Sigmoid colon (tissue), 6 donors: ENCODE measurements at regions not wholly inside any gene's neighbourhood (a gene's known extent, or its start where the extent isn't known, plus 50 kb on each side); places are given as distances from the start of the nearest gene placed in this dataset.
"Not testable (repeated sequence)": the region's sequence is repeated elsewhere in the genome, so short reads cannot be mapped to it uniquely, and the experiment has no call there.

ENCODE experiments used
- DNase-seq: peaks from one replicate; pipeline ENCODE4 v3.0.0-alpha.2; 2019
- H3K27ac ChIP-seq, 4 donors: fragments of 200-600 bp; sonication (generic); one replicate each; pipeline ENCODE4 v1.5.1; 2016 to 2019; ENCODE audit warnings: mild to moderate bottlenecking in 1 of 4
- H3K27me3 ChIP-seq, 3 donors: fragments of 200-600 bp; sonication (generic); one replicate each; pipeline ENCODE4 v1.5.1; 2019; ENCODE audit warnings: mild to moderate bottlenecking in 1 of 3
- H3K36me3 ChIP-seq, 4 donors: fragments of 200-600 bp; sonication (generic); one replicate each; pipeline ENCODE4 v1.5.1; 2016 to 2019
- H3K4me1 ChIP-seq, 4 donors: fragments of 200-600 bp; sonication (generic); one replicate each; pipeline ENCODE4 v1.5.1; 2017 to 2019
- H3K4me3 ChIP-seq, 4 donors: fragments of 200-600 bp; sonication (generic); one replicate each; pipeline ENCODE4 v1.5.1; 2017 to 2019; ENCODE audit warnings: mild to moderate bottlenecking in 2 of 4, moderate library complexity in 1 of 4
- H3K9me3 ChIP-seq, 4 donors: fragments of 200-600 bp in 3 of 4; sonication (generic) in 3 of 4; one replicate each; pipeline versions ENCODE4 v1.5.1 to v1.6.1; 2013 to 2019
- EP300 ChIP-seq, 4 donors: sonication (generic); formaldehyde crosslinking; IDR thresholded peaks; one replicate each; pipeline ENCODE4 v1.6.1; 2017; ENCODE audit warnings: antibody characterized with exemption in 4 of 4
- POLR2A ChIP-seq, 2 donors: fragments of 450-650 bp; IDR thresholded peaks; one replicate each; pipeline ENCODE4 v1.6.1; 2016; ENCODE audit warnings: antibody characterized with exemption in 2 of 2, mild to moderate bottlenecking in 2 of 2, moderate library complexity in 2 of 2
- POLR2AphosphoS5 ChIP-seq, 4 donors: sonication (generic); formaldehyde crosslinking; IDR thresholded peaks; one replicate each; pipeline ENCODE4 v1.6.1; 2017; ENCODE audit warnings: antibody characterized with exemption in 4 of 4
- WGBS, 2 donors: extraction: QIAGEN DNeasy Blood & Tissue Kit; methylation state at CpG; one replicate each; pipeline ENCODE4 v1.1.7; 2013; 5-methylcytosine and 5-hydroxymethylcytosine counted together
- intact Hi-C: fragments of 100-400 bp; cut with DNase I; formaldehyde crosslinking; loops from one replicate; pipeline ENCODE4 v1.15.1; 2023
- TF ChIP-seq, protein P1 (sequence below), 4 experiments: fragments of 450-650 bp in 3 of 4; fragments of 200-600 bp in 1 of 4; IDR thresholded peaks; one replicate each; pipeline ENCODE4 v1.5.1; 2016 to 2019; ENCODE audit warnings: antibody characterized with exemption in 4 of 4, mild to moderate bottlenecking in 3 of 4, moderate library complexity in 2 of 4
- donor health status: healthy with polysubstance abuse.
- donor health status: healthy.

DNA sequence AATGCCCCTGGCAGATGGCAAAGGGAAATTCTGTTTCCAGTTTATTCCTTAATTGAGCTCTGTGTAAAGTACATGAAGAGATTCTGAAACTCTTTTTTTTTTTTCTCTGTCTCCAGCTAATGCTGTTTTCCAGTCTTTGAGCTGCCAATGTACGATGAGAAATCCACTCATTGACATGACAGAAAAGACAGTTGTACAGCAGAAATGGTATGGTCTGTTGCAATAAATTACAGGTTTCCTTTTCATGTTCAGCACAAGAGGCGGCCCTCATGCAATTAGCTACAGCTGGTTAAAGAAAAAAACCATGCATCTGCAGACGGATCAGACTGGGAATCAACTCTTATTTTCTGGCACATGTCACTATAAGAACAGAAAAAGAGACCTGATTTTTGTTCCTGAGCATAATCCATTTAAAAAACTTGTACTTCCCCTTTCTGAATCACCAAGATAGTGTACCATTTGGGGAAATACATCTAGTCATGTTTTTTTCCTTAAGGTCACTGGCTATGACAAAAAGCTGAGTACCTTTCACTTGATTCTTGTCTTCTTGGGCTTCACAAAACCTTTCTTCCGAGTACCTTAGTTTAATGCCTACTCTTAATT is 289.8 kb upstream of the PREP start:
- Histone ChIP-seq H3K36me3 (no peaks in the 10 kb centered on the region), H3K27ac (no peak overlapping the region), H3K4me3 (no peak overlapping the region), H3K27me3 (no peaks in the 10 kb centered on the region), H3K9me3 (no peaks in the 10 kb centered on the region), H3K4me1 (no peaks in the 10 kb centered on the region)
- 50 to 84% methylated on average over 4 of the region's 4 CpGs for WGBS, 2 donors
- intact Hi-C loops, result no loop called here
- TF ChIP-seq POLR2AphosphoS5 (IDR thresholded peaks at IDR 0.05) (no peak), POLR2A (IDR thresholded peaks at IDR 0.05) (no peak)
- no peak for DNase-seq

DNA sequence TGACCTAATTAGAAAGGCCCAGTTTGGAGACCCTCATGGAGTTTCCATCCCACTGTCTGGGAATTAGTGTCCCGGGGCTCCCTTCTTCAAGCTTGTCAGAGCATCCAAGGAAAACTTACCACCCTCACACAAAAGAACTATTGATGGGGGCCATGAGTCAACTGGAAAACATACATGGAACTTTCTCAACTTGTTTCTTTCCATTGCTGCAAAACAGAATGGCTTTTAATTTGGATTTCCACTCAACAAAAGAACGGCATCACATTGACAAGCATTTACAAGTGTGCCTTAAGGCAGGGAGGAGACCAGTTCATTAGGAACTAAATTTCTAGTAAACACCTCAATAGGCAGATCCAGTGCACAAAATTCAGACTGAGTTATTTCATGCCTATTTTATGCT is 289.1 kb upstream of the PREP start:
- WGBS, 2 donors, result 90 to 92% methylated on average over 2 of the region's 2 CpGs
- no peaks in the 10 kb centered on the region for H3K36me3 ChIP-seq
- H3K27ac ChIP-seq, result no peak overlapping the region
- TF ChIP-seq, protein P1, sequence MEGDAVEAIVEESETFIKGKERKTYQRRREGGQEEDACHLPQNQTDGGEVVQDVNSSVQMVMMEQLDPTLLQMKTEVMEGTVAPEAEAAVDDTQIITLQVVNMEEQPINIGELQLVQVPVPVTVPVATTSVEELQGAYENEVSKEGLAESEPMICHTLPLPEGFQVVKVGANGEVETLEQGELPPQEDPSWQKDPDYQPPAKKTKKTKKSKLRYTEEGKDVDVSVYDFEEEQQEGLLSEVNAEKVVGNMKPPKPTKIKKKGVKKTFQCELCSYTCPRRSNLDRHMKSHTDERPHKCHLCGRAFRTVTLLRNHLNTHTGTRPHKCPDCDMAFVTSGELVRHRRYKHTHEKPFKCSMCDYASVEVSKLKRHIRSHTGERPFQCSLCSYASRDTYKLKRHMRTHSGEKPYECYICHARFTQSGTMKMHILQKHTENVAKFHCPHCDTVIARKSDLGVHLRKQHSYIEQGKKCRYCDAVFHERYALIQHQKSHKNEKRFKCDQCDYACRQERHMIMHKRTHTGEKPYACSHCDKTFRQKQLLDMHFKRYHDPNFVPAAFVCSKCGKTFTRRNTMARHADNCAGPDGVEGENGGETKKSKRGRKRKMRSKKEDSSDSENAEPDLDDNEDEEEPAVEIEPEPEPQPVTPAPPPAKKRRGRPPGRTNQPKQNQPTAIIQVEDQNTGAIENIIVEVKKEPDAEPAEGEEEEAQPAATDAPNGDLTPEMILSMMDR (IDR thresholded peaks at IDR 0.05), result no peak
- no peak for TF ChIP-seq POLR2AphosphoS5 (IDR thresholded peaks at IDR 0.05)
- TF ChIP-seq POLR2A (IDR thresholded peaks at IDR 0.05), result no peak
- TF ChIP-seq EP300 (IDR thresholded peaks at IDR 0.05), result no peak
- H3K9me3 ChIP-seq, result peaks cover 0 to under 1% (median 0%) of the 10 kb centered on the region in 4 donors
- no peaks in the 10 kb centered on the region for H3K27me3 ChIP-seq
- no peak overlapping the region for H3K4me3 ChIP-seq
- DNase-seq, result no peak
- intact Hi-C loops, result no loop called here
- no peaks in the 10 kb centered on the region for H3K4me1 ChIP-seq

- Histone ChIP-seq H3K9me3 (peaks cover 0 to 6% (median 0%) of the 10 kb centered on the region in 4 donors), H3K27me3 (no peaks in the 10 kb centered on the region), H3K27ac (no peak overlapping the region), H3K4me1 (no peaks in the 10 kb centered on the region), H3K4me3 (no peak overlapping the region), H3K36me3 (no peaks in the 10 kb centered on the region)
- intact Hi-C loops, result no loop called here
- no peak for DNase-seq
- TF ChIP-seq POLR2A (IDR thresholded peaks at IDR 0.05) (no peak), POLR2AphosphoS5 (IDR thresholded peaks at IDR 0.05) (no peak), EP300 (IDR thresholded peaks at IDR 0.05) (no peak)
- TF ChIP-seq, protein P1 (IDR thresholded peaks at IDR 0.05), result no peak
- 86 to 89% methylated on average over 3 of the region's 3 CpGs for WGBS, 2 donors
Measured at GRCh38 chr6:105691081-105691480, 288.2 kb upstream of the PREP start.

- no peak for DNase-seq
- H3K27me3 ChIP-seq, result no peaks in the 10 kb centered on the region
- peaks cover 0 to 8% (median 0%) of the 10 kb centered on the region in 4 donors for H3K9me3 ChIP-seq
- no peaks in the 10 kb centered on the region for H3K4me1 ChIP-seq
- intact Hi-C loops, result no loop called here
- 89 to 94% methylated on average over 1 of the region's 1 CpG for WGBS, 2 donors
- H3K4me3 ChIP-seq, result no peak overlapping the region
- H3K27ac ChIP-seq, result no peak overlapping the region
- TF ChIP-seq POLR2A (IDR thresholded peaks at IDR 0.05), result no peak
- no peak for TF ChIP-seq EP300 (IDR thresholded peaks at IDR 0.05)
- no peak for TF ChIP-seq POLR2AphosphoS5 (IDR thresholded peaks at IDR 0.05)
- TF ChIP-seq, protein P1 (IDR thresholded peaks at IDR 0.05), result no peak
- no peaks in the 10 kb centered on the region for H3K36me3 ChIP-seq
Measured at GRCh38 chr6:105688573-105688972, 285.7 kb upstream of the PREP start.

- H3K4me3 ChIP-seq, H3K36me3 ChIP-seq, H3K4me1 ChIP-seq, H3K27me3 ChIP-seq, H3K27ac ChIP-seq, DNase-seq, intact Hi-C loops, H3K9me3 ChIP-seq: not testable (repeated sequence)
- WGBS, 2 donors, result 60 to 96% methylated on average over 1 of the region's 1 CpG
Measured at GRCh38 chr6:105686793-105687192, 283.9 kb upstream of the PREP start.

DNA sequence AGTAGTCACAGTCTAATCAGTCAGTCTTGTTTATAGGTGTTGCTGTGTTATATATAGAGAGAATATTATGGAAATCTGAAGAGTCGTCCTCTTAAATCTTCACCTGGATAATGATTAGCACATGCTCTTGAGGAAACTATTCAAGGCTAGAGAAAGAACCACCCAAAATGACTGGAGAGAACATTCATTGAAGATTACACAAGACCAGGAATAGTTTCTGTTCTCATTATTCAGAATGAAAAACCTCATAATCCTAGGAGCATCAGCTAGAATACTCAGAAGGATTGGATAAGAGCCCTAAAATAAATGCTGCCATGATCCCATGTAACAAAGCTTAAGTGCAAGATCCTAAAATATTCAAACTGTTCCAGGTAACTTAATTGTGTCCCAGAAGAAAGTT is 278.2 kb upstream of the PREP start:
- intact Hi-C loops, result no loop called here
- no peak for DNase-seq
- WGBS, 2 donors, result 84 to 96% methylated on average over 1 of the region's 1 CpG
- TF ChIP-seq POLR2A (IDR thresholded peaks at IDR 0.05) (no peak), EP300 (IDR thresholded peaks at IDR 0.05) (no peak), POLR2AphosphoS5 (IDR thresholded peaks at IDR 0.05) (no peak)
- TF ChIP-seq, protein P1 (IDR thresholded peaks at IDR 0.05), result no peak
- no peaks in the 10 kb centered on the region for H3K36me3 ChIP-seq
- peaks cover 0 to 3% (median 2%) of the 10 kb centered on the region in 4 donors for H3K9me3 ChIP-seq
- H3K4me1 ChIP-seq, result no peaks in the 10 kb centered on the region
- H3K27me3 ChIP-seq, result no peaks in the 10 kb centered on the region
- no peak overlapping the region for H3K4me3 ChIP-seq
- H3K27ac ChIP-seq, result no peak overlapping the region
